OCI-LY1 (cell line): ENCODE measurements at regions not wholly inside any gene's neighbourhood (a gene's known extent, or its start where the extent isn't known, plus 50 kb on each side); places are given as distances from the start of the nearest gene placed in this dataset.

ENCODE experiments used
- H2AFZ ChIP-seq: fragments of 200-600 bp; sonication (generic), shearing (Covaris generic); 2 replicates; pipeline ENCODE4 v1.6.0; 2014; ENCODE audit warnings: antibody characterized with exemption, mild to moderate bottlenecking, low read length
- H3F3A ChIP-seq: fragments of 200-600 bp; sonication (generic), shearing (Covaris generic); 2 replicates; pipeline ENCODE4 v1.6.0; 2014; ENCODE audit warnings: mild to moderate bottlenecking, antibody characterized with exemption, low read length, moderate library complexity; ENCODE audit not compliant: insufficient read depth
- H3K27ac ChIP-seq: fragments of 200-600 bp; sonication (generic); 2 replicates; pipeline ENCODE4 v1.5.1; 2014; ENCODE audit warnings: low read length, mixed run types, mild to moderate bottlenecking, low read depth; ENCODE audit not compliant: poor library complexity, severe bottlenecking
- H3K27me3 ChIP-seq: fragments of 200-600 bp; sonication (generic); 2 replicates; pipeline ENCODE4 v1.6.0; 2014; ENCODE audit warnings: antibody characterized with exemption, mild to moderate bottlenecking, low read length, moderate library complexity; ENCODE audit not compliant: insufficient read depth
- H3K36me3 ChIP-seq: fragments of 200-600 bp; sonication (generic); 2 replicates; pipeline ENCODE4 v1.6.1; 2014; ENCODE audit warnings: mild to moderate bottlenecking, antibody characterized with exemption, low read length, moderate library complexity, mixed read lengths; ENCODE audit not compliant: insufficient read depth
- H3K4me1 ChIP-seq: fragments of 200-600 bp; sonication (generic); 2 replicates; pipeline ENCODE4 v1.5.1; 2014; ENCODE audit warnings: mild to moderate bottlenecking, low read length, moderate library complexity; ENCODE audit not compliant: insufficient read depth, severe bottlenecking
- H3K4me2 ChIP-seq: fragments of 200-600 bp; sonication (generic), shearing (Covaris generic); 2 replicates; pipeline ENCODE4 v1.6.1; 2014; ENCODE audit warnings: low read length
- H3K4me3 ChIP-seq: fragments of 200-600 bp; sonication (generic); 2 replicates; pipeline ENCODE4 v1.5.1; 2014; ENCODE audit warnings: low read length, low read depth, mild to moderate bottlenecking, mixed read lengths; ENCODE audit not compliant: poor library complexity, severe bottlenecking
- H3K79me2 ChIP-seq: fragments of 200-600 bp; shearing (Covaris generic); 2 replicates; pipeline ENCODE4 v1.6.1; 2016; ENCODE audit warnings: mixed run types, low read length, mixed read lengths; ENCODE audit not compliant: insufficient read depth
- H3K9ac ChIP-seq: fragments of 200-600 bp; sonication (generic), shearing (Covaris generic); 2 replicates; pipeline ENCODE4 v1.6.1; 2014; ENCODE audit warnings: mild to moderate bottlenecking, low read length, mixed read lengths
- H3K9me2 ChIP-seq: fragments of 200-600 bp; sonication (generic), shearing (Covaris generic); 2 replicates; pipeline ENCODE4 v1.6.1; 2014; ENCODE audit warnings: low read depth, mild to moderate bottlenecking, low read length, mixed read lengths
- H3K9me3 ChIP-seq: fragments of 200-600 bp; shearing (Covaris generic); 2 replicates; pipeline ENCODE4 v1.6.1; 2014; ENCODE audit warnings: low read length, mixed read lengths
- H4K20me1 ChIP-seq: fragments of 200-600 bp; sonication (generic), shearing (Covaris generic); 2 replicates; pipeline ENCODE4 v1.6.0; 2016; ENCODE audit warnings: mild to moderate bottlenecking, low read length; ENCODE audit not compliant: insufficient read depth
- EZH2 ChIP-seq: fragments of 200-600 bp; sonication (generic), shearing (Covaris generic); IDR thresholded peaks from 2 replicates; pipeline ENCODE4 v1.8.0; 2017; ENCODE audit warnings: borderline replicate concordance, mixed run types, mild to moderate bottlenecking, antibody characterized with exemption, low read length, moderate library complexity, mixed read lengths
- TF ChIP-seq, protein P1 (sequence below): fragments of 200-600 bp; sonication (generic), shearing (Covaris generic); IDR thresholded peaks from 2 replicates; pipeline ENCODE4 v1.5.1; 2017; ENCODE audit warnings: mild to moderate bottlenecking, antibody characterized with exemption, low read length, moderate library complexity, mixed read lengths

DNA sequence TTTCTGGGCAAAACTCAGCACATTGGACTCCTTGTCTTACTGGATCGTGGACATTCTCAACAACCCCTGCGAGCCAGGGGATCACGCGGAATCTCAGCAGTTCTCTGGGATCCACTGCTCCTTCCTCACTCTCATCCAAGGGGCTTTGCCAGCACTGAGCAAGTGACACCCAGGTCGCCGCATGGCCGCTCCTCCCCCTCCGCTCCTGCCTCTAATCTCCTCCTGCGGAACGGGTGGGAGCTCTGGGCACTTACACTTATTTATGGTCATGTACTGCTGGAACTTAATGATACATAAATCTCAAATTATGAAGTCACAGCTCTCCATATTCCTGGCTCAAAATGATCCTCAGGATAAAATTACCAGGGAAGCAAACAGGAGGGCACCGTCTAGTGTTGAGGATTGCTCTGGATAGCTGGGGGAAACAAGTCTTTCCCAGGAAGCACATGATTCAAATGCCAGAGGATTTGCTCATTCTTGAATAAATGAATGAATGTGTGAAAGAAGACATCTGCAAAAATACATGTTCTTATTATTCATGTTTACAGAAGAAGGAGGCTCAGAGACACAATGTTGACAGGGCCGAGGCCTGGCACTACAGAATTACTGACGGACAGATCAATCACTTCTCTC is 1077.3 kb downstream of the TBC1D22A start:
- Histone ChIP-seq H4K20me1 (no peaks in the 10 kb centered on the region), H2AFZ (no peak overlapping the region), H3K9ac (peak overlapping the region; percentile 52; the same call in 1 of the 2 replicates), H3K36me3 (no peaks in the 10 kb centered on the region), H3K27me3 (no peaks in the 10 kb centered on the region), H3F3A (no peaks in the 10 kb centered on the region), H3K4me2 (peak overlapping the region; percentile 41; the same call in 1 of the 2 replicates), H3K9me2 (no peaks in the 10 kb centered on the region), H3K4me1 (peaks cover 75% of the 10 kb centered on the region), H3K4me3 (no peak overlapping the region), H3K79me2 (no peaks in the 10 kb centered on the region), H3K27ac (peak overlapping the region; percentile 91), H3K9me3 (no peaks in the 10 kb centered on the region)
- TF ChIP-seq EZH2: no peak
- TF ChIP-seq, protein P1, sequence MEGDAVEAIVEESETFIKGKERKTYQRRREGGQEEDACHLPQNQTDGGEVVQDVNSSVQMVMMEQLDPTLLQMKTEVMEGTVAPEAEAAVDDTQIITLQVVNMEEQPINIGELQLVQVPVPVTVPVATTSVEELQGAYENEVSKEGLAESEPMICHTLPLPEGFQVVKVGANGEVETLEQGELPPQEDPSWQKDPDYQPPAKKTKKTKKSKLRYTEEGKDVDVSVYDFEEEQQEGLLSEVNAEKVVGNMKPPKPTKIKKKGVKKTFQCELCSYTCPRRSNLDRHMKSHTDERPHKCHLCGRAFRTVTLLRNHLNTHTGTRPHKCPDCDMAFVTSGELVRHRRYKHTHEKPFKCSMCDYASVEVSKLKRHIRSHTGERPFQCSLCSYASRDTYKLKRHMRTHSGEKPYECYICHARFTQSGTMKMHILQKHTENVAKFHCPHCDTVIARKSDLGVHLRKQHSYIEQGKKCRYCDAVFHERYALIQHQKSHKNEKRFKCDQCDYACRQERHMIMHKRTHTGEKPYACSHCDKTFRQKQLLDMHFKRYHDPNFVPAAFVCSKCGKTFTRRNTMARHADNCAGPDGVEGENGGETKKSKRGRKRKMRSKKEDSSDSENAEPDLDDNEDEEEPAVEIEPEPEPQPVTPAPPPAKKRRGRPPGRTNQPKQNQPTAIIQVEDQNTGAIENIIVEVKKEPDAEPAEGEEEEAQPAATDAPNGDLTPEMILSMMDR: no peak

DNA sequence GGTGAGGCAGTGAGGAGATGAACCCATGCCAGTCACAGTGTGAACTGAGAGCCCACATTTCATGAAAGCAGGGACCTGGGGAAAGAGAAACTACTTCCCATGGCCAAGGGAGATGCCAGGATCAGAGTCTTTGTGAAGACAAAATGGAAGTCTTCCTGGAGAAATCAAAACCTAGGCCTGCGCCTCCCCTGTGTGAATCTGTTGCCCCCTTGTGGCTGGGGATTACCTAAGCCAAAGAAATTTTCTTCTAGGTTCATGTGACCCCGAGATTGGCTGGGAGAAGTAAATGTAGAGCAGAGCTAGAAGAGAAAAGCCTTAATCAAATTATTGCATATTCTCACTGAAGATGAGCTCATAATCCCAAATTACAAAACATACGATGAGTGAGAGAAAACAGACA is 1075.3 kb downstream of the TBC1D22A start:
- H2AFZ ChIP-seq: no peak overlapping the region; the same call in 1 of the 2 replicates
- H3K9me3 ChIP-seq: no peaks in the 10 kb centered on the region
- no peaks in the 10 kb centered on the region for H3K79me2 ChIP-seq
- H3K27me3 ChIP-seq: no peaks in the 10 kb centered on the region; the same call in 1 of the 2 replicates
- H3F3A ChIP-seq: no peaks in the 10 kb centered on the region
- no peaks in the 10 kb centered on the region for H3K36me3 ChIP-seq
- TF ChIP-seq EZH2: no peak
- TF ChIP-seq, protein P1: peak; percentile 87
- H3K4me2 ChIP-seq: no peak overlapping the region
- H4K20me1 ChIP-seq: no peaks in the 10 kb centered on the region
- H3K27ac ChIP-seq: peak overlapping the region; percentile 6
- no peak overlapping the region for H3K9ac ChIP-seq
- H3K4me3 ChIP-seq: no peak overlapping the region
- H3K4me1 ChIP-seq: peaks cover 55% of the 10 kb centered on the region
- H3K9me2 ChIP-seq: no peaks in the 10 kb centered on the region

DNA sequence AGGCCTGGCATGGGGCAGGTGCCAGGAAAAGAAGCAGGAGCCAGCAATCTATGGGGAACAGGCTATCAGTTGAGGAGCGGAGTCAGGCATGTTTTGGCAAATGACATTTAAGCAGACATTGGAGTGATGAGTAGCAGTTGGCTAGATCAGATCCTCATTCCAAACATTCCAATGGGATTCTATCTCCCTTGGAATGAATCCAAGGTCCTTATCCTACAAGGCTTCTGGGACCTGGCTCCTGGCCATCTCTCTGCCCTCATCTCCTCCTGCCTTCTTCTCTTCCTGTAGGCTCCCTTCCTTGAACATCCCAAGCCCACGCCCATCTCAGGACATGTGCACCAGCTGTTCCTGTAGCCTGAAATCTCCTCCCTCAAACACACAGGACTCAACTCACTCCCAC is 1074.5 kb downstream of the TBC1D22A start:
- Histone ChIP-seq H3K36me3 (no peaks in the 10 kb centered on the region), H4K20me1 (no peaks in the 10 kb centered on the region), H3K9me2 (no peaks in the 10 kb centered on the region), H3K27ac (no peak overlapping the region), H3K9me3 (no peaks in the 10 kb centered on the region), H3K4me1 (peaks cover 48% of the 10 kb centered on the region), H3K27me3 (no peaks in the 10 kb centered on the region; the same call in 1 of the 2 replicates), H3K4me2 (no peak overlapping the region), H3F3A (no peaks in the 10 kb centered on the region), H3K9ac (no peak overlapping the region), H3K4me3 (no peak overlapping the region), H2AFZ (no peak overlapping the region), H3K79me2 (no peaks in the 10 kb centered on the region)
- TF ChIP-seq EZH2: no peak
- TF ChIP-seq, protein P1: no peak
